Stimulated activated CD4-positive, alpha-beta T cell treated with anti-CD3 and anti-CD28 coated beads, Interleukin-4, amount 100 ng/mL, for 1 hour (primary cell): ENCODE measurements at regions not wholly inside any gene's neighbourhood (a gene's known extent, or its start where the extent isn't known, plus 50 kb on each side); places are given as distances from the start of the nearest gene placed in this dataset.

Experiments
- DNase-seq: peaks from one replicate; pipeline ENCODE4 v3.0.0-alpha.2; 2020

GRCh38 chr4:178311997-178312396, 869.8 kb upstream of the AGA start:
- DNase-seq = no peak

GRCh38 chr4:178314287-178314686, 872.0 kb upstream of the AGA start:
- no peak for DNase-seq

DNA sequence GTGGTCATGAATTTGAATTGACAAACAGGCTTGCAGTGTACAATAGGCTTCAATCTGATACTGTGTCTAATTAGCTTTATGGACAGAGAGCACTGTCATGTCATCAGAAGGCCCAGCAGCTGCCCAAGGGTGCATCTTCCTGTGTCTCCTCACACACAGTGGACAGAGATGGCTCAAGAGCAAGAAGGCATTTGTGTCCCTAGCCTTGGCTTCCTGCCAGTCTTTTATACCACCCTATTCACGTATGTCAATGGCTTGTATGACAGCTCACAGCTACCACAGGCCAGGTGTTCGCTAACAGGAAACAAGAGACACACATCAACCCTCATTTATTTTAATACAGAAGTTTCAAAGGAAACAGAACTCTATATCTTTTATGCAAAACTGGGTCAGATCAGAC, 874.0 kb upstream of the AGA start:
- no peak for DNase-seq

- no peak for DNase-seq
These were observed 877.8 kb upstream of the AGA start for GRCh38 chr4:178320003-178320402.

DNA sequence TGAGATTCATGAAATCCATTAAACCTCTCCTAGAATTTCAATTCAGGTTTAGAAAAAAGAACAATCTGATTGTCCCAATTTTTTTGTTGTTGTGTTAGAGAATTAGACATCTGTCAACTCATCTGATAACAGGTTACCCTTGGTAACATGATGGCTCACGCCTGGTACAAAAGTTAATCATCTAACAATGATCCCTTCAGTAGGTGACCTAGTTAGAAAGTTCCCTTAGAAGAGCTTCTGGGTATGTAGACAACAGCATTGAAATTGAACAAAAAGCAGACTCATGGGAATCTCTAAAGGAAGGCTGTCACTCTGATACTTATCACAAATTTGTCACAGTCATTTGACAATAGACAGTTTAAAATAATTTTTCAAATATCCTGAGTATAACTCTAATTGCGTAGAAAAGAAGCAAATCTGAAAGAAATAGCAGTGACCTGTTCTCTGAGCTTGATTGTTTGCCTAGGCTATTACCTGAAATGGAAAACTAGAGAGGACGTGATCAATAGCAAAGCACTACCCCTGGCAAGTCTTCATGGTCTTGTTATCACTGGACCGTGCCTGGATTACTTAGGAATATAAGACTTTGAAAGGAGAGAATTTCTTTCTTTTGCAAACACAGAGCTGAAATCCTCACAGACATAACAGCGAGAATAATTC, 880.4 kb upstream of the AGA start:
- DNase-seq = no peak

- DNase-seq = no peak
These were observed 887.1 kb upstream of the AGA start for GRCh38 chr4:178329226-178329872.

- DNase-seq = no peak
These were observed 891.1 kb upstream of the AGA start for GRCh38 chr4:178333355-178333754.

DNA sequence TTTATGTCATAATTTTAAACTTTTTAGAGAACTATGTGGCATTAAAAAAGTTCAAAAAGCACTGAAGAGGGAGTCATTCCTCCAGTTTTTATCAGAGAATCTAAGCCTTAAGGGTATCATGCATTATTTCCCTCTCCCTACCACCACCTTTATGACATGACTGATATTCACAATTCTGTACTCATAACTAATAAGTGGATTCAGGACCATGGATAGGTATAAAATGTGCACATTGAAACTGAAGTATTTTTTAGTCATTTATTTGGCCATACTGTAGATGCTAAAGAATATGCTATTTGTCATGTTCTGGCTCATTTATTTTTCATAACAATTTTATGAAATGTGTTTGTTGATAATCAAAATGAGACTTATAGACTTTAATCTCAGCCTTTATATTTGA, 897.5 kb upstream of the AGA start:
- DNase-seq = no peak

DNA sequence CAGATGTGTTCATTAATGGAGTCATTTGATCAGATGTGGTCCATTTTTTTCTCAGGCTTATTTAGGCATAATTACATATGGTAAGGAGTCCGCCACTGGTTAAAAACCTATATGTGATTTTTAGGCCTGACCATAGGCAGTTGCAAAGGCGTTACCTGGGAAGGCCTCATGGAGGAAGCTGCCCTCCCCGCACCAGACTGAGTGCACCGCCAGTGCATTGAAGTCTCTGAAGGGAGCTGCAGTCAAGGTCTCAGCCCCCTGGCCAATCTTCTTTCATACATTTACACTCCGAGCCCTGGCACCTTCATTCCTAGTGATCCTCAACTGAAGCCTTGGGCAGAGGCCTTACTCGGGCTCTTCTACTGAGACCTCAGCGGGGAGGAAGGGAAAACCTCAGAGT, 898.2 kb upstream of the AGA start:
- DNase-seq = no peak

DNA sequence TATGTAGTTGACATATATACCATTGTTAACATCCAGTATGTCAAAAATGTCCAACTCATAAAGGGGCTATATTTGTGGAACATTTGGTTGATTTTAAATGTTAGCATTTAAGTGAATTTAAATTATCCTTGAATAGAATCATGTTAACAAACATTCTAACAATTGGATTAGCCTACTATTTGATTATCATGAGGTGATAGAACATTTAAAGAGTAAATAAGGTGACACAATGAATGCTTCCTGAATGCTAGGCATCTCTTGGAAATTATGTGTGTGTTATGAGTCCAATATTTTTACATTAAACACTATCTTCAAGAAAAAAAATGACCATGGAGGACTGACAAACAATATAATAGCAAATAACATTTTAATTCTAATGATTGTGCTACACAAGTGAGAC, 901.9 kb upstream of the AGA start:
- DNase-seq = no peak

DNA sequence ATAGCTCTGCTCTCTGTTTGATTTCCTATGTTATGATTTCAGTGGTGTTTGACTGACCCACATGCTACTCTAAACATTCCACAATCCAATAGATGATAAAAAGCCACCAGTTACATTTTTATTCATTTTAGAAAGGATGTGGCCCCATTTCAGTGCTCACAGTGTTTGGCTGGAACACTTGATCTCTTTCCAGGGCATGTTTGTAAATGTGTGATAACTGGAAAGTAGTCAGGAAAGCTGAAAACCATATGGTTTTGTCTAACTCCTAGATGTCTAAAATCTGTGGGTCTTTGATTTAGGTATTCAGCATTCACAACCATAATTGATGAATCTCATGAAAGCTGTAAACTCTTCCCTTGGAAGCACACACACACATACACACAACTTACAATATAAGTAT, 904.9 kb upstream of the AGA start:
- DNase-seq = no peak

DNA sequence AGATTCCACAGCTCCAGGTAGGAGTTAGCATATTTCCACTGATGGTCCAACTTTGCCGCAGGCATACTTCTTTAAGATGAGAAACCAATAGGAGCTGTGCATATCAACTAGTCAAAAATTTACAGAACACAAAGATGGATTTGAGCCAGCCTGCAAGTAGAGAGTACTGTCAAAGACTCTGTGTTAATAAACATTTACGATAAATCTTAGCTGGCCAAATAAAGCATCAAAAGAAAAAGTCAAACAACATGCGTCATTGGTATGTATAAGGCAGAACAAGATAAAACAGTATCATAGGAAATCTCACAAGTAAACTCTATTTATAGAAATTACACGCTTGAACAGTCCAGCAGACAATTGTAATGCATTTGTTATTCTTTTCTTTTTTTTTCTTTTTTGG, 907.4 kb upstream of the AGA start:
- DNase-seq = no peak

- DNase-seq = no peak
These were observed 908.9 kb upstream of the AGA start for GRCh38 chr4:178351185-178351584.

GRCh38 chr4:178356725-178357124, 914.5 kb upstream of the AGA start:
- DNase-seq = no peak

GRCh38 chr4:178385481-178385880, 943.2 kb upstream of the AGA start:
- DNase-seq = no peak

GRCh38 chr4:178387756-178388155, 945.5 kb upstream of the AGA start:
- DNase-seq = no peak

GRCh38 chr4:178395798-178396197, 953.6 kb upstream of the AGA start:
- no peak for DNase-seq

GRCh38 chr4:178412455-178412854, 970.2 kb upstream of the AGA start:
- no peak for DNase-seq

DNA sequence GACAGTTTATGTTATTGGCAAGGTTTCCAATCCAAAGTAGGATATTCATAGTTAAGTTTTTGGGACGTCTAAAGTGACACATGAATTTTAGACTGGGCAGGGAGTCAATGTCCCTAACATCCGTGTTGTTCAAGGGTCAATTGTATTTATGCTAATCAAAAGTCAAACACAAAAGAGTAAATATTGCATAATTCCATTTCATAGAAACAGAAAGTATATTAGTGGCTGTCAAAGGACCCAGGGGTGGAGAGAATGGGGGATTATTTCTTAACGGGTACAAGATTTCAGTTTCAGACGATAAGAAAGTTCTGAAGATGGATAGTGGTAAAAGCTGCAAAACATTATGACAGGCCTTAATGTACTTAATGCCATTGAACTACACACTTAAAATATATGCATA, 971.8 kb upstream of the AGA start:
- no peak for DNase-seq

DNA sequence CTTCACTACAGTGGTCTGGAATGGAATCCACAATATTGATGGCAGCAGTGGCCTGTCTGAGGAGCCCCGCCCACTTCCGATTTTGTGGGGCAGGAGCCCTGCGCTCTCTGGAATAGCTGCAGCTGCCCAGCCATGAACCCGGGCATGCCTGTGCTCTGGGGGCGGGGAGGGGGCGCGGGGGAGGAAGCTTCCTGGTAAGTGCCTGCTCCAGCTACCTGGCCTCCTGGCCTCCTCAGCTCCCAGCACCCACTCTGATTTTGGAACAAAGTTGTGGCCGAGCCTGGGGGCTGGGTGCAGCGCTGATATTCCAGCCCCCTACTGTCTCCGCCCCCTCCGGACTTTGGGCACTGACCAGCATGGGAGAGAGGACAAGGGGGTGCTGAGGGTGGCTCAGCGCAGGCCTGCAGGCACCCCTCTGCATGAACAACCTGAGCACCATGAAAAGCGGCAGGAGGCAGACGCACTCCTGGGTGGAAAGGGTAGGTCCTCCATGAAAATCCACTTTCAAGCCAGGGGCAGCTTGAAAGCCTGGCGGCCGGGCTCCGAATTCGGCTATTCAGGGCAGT, 972.7 kb upstream of the AGA start:
- no peak for DNase-seq

- no peak for DNase-seq
These were observed 973.7 kb upstream of the AGA start for GRCh38 chr4:178415925-178416324.

- DNase-seq = no peak
These were observed 981.1 kb upstream of the AGA start for GRCh38 chr4:178423366-178423765.

GRCh38 chr4:178426871-178427270, 984.6 kb upstream of the AGA start:
- no peak for DNase-seq

DNA sequence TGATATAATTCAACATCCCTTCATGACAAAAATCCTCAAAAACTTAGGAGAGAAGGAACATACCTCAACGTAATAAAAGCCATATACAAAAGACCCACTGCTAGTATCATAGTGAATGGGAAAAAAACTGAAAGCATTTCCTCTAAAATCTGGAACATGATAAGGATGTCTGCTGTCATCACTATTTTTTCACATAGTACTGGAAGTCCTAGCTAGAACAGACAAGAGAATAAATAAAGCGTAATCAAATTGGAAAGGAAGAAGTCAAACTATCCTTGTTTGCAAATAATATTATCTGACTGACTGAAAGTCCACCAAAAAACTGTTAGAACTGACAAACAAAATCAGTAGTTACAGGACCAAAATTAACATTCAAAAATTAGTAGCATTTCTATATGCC, 985.4 kb upstream of the AGA start:
- DNase-seq = no peak
